Stimulated activated CD4-positive, alpha-beta T cell treated with anti-CD3 and anti-CD28 coated beads, Interleukin-4, amount 100 ng/mL, for 1 hour (primary cell): ENCODE measurements at regions not wholly inside any gene's neighbourhood (a gene's known extent, or its start where the extent isn't known, plus 50 kb on each side); places are given as distances from the start of the nearest gene placed in this dataset.
A peak's percentile ranks its signal among the peaks of the same experiment; 100 is the strongest.
"Not testable (repeated sequence)": the region's sequence is repeated elsewhere in the genome, so short reads cannot be mapped to it uniquely, and the experiment has no call there.

Source experiments
- DNase-seq: peaks from one replicate; pipeline ENCODE4 v3.0.0-alpha.2; 2020

DNA sequence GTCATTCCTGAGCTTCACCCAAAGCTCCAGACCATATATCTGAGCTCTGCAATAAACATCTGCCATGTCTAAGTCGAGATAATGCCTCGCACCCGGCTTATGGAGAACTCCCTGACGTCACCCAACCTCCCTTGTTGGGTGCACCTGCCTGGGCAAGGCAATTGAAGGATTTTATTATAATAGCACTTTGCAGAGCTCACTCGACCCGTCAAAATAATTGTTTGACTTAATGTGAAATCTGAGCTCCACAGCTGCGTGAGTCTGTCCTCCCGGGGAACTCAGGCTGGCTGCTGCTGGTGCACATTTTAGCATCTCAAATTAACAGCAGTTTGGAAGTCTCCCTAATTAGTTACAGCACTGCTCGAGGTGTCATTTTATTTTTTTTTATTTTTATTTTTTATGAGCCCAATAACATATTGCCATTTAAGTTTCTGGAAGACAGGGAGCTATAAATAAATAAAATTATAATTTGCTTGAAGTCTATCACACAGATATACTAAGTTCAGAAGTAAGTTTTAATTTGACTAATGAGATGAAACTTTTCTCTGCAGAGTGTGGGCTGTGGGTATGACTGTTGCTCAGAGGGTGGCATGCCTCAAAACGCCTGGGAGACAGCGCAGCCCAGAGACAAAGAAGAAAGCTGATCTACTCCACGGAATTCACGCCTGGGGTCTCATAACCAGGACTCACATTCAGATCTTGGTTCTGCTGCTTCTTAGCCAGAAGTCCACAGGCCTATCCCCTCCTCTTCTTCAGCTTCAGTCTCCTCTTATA lies 401.4 kb upstream of the C16orf82 start:
- peak; percentile 11 for DNase-seq

DNA sequence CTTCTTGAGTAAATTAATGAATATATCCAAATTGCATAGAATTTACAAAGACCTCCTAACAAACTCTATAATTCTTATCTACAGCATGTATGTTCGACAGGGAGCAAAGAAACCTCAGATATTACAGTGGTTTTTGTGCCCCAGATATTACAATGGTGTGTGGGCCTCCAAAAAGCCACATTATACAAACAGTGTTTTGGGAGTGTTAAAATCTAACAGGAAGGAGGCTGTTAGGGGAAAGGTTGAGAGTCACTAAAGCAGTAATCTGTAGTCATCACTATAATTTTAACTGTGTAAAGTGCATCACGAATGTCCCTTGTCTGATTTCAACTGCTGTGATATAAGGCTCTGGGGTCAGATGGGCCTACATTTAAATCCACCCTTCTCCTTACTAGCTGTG lies 400.2 kb upstream of the C16orf82 start:
- no peak for DNase-seq

DNA sequence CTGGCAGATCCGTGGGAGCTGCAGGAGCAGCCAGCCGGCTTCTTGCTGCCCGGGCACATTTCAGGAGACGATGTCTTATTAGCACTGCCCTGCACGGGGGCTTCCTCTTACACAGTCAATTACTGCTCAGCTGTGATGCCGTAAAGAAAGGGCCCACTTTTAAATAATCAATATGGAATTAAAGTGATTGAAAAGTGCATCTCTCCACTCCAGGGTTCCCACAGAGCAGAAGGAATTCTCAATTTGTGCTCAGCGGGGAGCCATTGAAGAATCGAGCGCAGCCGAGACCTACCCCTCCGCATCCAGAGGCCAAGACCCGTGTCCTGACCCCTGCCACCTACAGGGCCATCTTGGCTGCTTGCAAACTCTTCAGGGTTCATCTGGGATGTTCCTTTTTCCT lies 399.4 kb upstream of the C16orf82 start:
- no peak for DNase-seq

DNA sequence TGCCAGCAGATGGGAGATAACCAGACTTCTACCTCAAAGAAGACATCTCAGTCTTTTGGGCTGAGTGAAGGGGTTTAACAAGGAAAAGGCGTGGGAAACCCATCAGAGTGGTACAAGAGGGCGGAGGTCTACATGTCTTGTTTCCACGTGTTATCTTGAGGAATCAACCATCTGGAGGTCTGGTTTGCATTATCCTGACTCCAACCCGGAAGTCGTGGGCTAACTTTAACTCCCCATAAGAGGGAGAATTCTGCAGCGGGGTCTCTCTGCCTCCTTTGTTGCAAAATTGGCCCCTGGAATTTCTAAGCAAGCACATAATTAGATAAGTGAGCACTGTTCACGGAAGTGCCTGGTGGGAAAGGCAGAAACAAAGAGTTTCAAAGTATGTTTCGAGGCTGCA lies 398.7 kb upstream of the C16orf82 start:
- no peak for DNase-seq

DNA sequence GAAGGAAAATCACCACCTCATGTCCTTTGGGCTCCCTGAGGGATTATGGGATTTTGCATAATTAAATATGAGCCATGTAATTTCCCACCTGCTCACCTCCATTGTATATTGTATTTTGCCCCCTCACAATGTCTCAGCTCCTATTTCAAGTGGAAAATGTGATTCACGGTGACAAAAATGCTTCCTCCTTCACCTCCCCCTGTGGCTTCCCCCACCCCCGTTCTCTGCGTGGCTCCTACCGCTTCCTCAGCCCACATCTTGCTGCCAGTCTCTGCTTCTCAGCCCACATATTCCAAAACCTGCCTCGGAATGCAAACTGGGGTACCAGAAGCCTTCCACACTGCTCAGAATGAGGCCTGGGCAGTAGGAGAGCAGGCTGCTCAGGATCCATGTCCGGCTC lies 394.5 kb upstream of the C16orf82 start:
- peak; percentile 52 for DNase-seq

DNA sequence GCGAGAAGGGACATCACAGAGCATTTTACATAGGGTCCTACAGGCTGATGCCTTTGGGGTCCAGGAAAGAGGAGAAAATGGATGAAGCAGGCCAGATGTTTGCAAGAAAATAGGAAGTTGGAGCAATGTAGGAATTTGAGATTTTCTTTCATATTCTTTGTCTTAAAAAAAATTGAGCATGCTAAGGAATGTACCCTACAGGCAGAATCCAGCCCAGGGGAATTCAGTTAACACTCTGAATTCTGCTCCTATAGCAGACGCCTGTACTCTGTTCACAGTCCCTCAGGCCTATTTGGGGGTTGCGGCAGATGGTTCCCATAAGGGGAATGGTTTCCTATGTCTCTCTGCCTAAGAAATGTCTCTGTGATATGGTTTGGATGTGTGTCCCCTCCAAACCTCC lies 393.7 kb upstream of the C16orf82 start:
- no peak for DNase-seq

DNA sequence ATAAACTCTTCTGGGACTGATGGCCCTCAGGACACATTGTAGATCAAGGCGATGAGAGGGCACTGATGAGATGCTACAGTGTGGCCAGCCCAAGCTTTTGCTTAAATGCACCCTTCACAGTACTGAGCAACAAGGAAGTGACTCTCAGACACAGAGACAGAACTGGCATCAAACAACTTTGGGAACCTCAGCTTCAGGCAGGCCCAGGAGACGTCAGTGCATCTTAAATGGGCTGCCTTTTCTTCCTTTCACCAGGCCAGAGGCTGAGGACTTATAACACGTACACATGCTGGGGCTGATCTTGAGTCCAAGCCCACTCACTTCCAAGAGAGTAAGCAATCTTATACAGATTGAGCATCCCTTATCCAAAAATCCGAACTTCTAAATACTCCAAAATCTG lies 386.1 kb upstream of the C16orf82 start:
- no peak for DNase-seq

DNA sequence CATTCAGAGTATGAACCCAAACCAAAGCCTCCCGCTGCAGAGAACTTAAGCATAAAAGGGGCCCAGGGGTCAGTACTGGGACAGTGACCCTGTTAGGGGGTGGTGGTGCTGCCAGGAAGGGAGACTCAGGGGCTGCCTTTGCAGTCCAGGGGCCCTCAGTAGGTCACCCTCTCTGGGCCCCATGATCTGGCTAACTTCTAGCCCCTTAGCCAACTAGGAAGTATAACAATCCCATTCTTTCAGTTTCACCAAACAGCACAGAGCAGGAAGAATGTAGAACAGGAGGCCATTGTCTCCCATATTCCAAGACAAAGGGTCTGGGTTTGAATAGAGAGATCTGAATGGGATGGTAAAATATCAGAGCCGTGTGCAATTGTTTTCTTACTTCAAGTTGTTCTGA lies 378.6 kb upstream of the C16orf82 start:
- no peak for DNase-seq

DNA sequence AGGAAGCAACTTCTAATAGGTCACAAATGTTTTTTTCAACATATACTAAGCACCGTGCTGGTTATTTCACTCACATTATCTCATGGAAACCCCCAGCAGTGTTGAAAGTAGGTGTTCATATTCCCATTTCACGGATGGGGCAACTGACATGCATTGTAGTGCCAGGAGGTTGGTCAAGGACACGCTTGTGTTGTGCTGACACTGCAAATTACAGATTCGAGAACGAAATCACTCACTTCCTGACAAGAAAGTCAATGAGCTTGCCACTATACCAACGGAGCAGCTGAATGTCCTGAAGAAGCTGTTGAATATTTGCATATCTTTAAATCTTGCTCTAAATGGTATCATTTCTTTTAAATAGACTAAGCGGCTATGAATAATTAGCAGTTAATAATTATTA lies 378.0 kb upstream of the C16orf82 start:
- DNase-seq: no peak

DNA sequence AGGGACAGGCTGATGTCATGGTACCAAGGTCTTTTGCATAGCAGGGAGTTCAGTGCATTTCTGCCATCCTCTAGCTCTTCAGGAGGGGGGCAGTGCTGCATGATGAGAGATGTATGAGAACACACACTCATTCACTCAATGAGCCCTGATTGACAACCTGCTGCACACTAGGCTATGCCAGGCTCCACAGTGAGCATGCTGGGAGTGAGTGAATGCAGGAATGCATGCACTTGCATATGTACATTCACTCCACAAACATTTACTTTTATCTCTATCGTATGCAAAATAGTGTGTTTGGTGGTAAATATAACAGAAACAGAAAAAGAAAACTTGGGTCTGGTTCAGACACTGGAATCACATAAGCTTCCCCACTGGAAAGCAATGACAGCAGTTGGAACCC lies 374.1 kb upstream of the C16orf82 start:
- no peak for DNase-seq

DNA sequence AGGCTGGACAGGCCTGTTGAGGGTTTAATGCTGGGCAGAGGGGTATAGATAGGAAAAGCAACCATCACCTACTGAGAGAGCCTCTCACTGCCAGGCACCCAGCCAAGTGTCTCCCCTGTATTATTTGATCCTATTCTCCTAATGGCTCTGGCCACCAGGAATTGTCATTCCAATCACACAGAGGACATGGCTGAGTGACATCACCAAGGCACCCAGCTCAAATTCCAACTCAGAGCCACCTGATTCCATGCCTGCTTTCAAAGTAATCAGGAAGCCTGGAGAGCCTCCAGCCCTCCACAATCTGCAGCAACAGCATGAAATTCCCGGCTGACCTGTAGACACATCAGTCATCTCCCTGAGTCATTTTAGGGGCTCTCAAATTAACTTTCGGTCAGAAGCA lies 368.9 kb upstream of the C16orf82 start:
- DNase-seq: no peak

DNA sequence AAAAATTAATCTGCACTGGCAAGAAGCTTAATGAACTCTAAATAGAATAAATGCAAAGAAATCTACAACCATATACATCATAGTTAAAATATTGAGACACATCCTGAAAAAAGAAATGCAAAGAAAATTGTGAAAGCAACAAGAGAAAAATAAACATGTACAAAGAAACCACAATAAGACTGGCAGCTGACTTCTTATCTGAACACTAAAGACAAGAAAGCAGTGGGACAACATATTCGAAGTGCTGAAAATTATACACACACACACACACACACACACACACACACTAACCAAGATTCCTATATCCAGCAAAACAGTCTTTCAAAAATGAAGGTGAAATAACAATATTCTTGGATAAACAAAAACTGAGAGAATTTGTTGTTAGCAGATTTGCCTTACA lies 366.5 kb upstream of the C16orf82 start:
- DNase-seq: no peak

DNA sequence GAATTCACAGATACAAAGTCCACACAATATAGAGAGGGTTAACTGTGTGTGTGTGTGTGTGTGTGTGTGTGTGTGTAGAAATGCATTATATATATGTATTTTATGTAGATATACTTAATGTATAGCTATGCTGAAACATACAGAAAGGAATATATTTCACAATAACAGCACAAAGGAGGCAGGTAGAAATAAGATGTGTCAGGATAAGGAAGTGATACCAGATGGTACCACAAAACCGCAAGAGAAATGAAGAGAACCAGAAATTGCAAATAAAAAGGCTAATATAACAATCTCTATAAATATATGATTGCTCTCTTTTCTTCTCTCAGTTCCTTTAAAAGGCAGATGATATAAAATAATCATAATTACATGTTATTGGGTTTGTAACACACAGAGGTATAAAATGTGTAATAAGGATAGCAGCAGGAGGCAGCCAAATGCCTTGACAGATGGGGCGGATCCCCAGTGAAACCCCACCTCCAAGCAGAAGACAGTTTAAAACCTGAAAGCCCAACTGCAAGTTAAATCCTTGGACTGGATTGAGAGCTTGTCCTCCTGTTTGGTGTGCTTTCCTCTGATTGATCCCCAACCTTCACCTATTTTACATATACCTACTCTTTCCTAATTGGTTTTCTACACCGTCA lies 365.4 kb upstream of the C16orf82 start:
- DNase-seq: no peak

DNA sequence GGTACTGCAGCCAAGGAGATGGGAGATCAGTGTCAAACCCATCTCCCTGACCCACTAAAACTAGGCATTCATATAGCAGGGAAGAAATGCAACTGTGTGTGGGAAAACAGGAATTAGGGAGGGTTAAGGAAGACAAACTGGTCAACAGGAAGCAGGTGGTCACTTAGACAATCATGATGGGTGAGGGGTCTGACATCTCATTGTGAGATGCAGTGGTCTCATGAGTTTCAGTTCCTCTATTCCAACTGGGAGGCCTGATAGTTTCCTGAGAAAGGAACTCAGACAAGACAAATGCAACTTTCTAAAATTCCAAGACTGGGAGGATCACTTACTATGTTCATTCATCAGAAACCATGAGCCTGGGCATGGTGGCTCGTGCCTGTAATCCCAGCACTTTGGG lies 361.4 kb upstream of the C16orf82 start:
- no peak for DNase-seq

DNA sequence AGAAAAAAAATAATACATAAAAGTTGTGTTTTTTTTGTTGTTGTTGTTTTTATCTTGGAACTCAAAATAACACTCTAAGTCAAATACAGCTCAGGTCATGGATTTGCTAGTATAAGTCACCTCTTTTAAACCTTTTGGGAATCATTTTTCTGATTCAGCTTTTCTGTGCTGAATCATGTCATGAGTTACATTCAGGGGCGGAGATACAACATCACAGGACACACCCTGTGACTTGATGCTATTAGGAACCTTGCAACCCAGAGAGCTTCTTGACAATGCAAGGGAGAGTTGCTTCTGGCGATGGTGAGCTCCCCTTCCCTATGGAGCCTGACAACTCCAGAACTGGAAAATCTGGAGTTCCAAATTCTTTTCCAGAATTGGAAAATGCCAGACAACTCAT lies 358.3 kb upstream of the C16orf82 start:
- DNase-seq: no peak

DNA sequence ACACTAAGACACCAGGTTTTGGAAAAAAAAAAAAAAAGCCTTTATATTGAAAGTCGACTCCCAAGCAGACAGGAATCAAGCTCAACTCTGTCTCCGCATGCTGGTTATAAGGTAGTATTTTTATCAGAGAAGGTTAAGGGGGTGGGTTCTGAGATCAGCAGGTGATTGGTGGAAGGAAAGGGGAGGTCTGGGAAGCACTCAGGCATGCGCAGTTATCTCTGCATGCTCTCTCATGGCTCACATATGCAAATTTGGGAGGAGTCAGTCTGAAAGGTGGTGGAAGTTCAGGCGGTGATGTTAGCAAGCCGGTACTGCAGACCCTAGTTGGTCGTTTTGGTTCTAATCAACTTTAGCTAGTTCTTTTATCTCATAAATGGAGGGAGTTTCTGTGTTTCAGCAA lies 357.6 kb upstream of the C16orf82 start:
- no peak for DNase-seq

DNA sequence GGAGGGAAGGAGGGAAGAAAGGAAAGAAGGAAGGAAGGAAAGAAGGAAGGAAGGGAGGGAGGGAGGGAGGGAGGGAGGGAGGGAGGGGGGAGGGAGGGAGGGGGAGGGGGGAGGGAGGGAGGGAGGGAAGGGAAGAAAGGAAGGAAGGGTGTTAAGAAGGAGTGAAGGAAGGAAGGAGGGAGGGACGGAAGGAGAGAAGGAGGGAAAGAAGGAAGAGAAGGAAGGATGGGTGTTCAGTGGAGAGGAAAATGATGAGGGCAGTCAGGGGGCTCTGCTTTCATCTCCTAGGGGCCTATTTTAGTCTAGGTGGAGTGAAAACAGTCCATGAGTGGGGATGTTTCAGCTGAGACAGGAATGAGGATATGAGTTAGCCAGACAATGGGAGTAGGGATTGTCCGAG lies 357.0 kb upstream of the C16orf82 start:
- no peak for DNase-seq

DNA sequence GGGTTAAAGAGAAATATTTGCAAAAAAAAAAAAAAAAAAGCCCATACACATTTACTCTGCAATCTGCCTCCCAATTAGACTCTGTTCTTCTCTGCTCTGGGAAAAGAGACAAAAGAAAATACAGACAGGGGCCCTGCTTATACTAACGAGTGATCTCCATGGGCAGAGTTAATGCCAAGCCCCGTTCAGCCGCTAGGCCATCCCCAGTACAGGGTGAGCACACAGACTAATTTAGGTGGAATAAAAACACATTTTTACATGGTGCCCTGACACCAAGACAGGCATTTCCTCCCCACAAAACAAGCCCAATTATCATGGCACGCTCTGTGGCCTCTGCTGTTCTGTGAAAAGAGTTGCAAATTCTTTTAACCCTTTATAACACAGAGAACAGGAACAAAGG lies 356.3 kb upstream of the C16orf82 start:
- DNase-seq: no peak

DNA sequence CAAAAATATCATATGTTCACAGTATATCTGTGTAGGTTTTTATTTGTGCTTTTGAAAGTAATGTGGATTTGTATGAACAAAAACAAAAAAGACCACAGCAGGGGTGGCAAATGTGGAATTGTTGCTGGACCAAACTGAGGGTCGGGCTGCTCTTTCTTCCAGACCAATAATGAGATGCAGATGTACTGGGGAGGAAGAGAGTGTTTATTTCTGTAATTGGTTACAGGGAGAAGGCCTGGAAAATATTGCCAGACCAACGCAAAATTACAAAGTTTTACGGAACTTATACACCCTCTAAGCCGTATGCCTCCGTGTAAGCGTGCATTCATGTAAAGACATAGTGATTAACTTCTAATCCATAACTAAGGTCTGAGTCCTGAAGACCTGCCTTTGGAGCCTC lies 353.9 kb upstream of the C16orf82 start:
- no peak for DNase-seq

DNA sequence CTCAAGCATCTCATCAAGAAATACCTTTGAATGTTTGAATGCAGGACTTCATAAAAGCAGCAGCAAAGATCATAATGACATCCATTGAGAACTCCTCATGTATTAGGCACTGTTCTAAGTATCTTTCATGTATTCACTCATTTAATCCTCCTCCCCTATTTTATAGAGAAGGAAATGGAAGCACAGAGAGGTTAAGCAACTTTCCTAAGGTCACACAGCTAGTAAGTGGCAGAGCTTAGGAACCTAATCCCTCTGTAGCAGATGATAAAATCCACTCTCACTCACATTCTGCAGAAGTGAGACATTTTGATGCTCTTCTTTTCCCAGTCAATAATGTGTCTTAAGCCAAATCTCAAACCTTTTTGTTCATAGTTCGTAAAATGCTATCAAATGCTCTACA lies 350.8 kb upstream of the C16orf82 start:
- no peak for DNase-seq

DNA sequence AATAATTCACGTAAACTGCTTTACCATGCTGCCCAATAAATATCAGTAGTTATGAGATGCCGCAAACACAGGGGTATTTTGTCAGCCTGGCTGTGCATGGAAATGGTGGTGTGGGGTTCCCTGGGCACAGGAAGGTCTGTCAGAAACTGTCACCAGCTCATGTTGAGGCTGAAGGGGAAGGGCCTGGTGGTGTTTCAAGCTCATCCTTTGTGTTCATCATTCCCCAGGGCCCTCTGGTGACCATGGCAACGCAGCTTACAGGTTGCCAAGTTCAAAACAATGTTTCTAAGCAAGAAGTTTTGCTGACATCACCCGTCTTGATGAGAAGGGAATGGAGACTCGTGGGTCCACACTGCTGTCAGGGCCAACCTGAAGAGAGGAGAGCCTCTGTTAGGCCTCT lies 348.9 kb upstream of the C16orf82 start:
- no peak for DNase-seq

DNA sequence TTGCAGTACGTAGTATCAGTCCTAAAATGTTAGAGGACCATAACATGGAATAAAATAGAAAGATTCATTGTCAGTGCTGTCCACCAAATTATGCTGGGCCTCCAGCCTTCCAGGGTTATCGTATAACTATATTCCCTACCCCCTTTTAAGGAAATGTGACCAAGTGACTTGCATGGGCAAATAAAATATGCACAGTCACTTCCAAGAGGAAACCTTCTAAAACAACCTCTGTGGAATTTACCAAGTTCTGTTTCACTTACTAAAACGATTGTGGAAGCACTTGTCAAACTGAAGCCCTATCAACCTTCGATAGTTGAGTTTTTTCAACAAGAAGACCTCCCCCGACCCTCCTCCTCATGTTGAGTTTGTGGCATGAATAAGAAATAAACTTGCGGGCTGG lies 345.4 kb upstream of the C16orf82 start:
- DNase-seq: no peak

DNA sequence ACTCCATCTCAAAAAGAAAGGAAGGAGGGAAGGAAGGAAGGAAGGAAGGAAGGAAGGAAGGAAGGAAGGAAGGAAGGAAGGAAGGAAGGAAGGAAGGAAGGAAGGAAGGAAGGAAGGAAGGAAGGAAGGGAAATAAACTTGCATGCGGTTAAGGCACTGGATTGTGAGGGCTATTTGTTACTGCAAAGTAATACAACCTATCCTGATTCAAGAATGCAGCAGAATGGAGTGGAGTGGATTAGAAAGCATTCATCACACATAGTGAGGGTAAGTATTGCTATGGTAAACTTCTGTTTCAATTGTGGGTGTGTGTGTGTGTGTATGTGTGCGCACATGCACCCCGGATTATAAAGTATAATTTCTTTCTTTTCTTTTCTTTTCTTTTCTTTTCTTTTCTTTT lies 344.8 kb upstream of the C16orf82 start:
- not testable (repeated sequence) for DNase-seq

DNA sequence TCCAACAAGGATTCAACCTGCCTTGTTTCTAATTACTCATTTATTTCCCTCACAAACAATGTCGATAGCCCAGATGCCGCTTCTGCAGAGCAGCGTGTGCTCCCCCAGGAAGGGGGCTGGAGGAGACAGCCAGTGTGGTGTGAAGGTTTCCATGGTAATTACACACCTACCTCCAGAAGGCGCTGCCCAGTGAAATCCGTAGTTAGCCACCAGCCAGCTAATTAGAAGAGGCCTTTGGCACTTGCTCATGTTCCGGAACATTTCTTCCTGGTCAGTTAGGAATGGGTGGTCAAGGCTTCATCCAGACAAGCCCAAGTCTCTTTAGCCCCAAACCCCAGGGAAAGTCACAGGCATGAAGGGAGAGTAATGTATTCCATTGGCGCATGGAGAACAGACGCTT lies 342.5 kb upstream of the C16orf82 start:
- DNase-seq: no peak

DNA sequence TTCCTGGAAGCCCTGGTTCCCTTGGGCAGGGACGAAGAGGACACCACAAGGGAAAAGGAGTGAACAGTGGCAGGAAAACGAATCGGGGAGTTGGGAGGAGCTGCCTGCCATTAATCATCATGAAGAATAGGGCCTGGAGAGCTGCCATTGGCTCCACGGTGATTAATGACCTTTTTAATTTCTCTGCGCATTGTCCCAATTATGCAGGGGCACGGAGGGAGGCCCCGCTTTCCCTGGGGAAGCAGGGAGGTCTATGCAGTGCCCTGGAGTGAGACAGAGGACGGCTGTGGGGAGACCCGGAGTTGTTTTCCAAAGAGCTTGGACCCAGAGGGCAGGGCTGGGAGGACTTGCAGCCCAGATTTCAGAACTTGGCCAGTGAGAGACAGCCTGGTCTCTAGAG lies 338.9 kb upstream of the C16orf82 start:
- DNase-seq: no peak
